OCI-LY1 (cell line): ENCODE measurements at regions not wholly inside any gene's neighbourhood (a gene's known extent, or its start where the extent isn't known, plus 50 kb on each side); places are given as distances from the start of the nearest gene placed in this dataset.

Experiments
- CTCF ChIP-seq: fragments of 200-600 bp; sonication (generic), shearing (Covaris generic); IDR thresholded peaks from 2 replicates; pipeline ENCODE4 v1.5.1; 2017; ENCODE audit warnings: mild to moderate bottlenecking, antibody characterized with exemption, low read length, moderate library complexity, mixed read lengths
- EZH2 ChIP-seq: fragments of 200-600 bp; sonication (generic), shearing (Covaris generic); IDR thresholded peaks from 2 replicates; pipeline ENCODE4 v1.8.0; 2017; ENCODE audit warnings: borderline replicate concordance, mixed run types, mild to moderate bottlenecking, antibody characterized with exemption, low read length, moderate library complexity, mixed read lengths

- TF ChIP-seq CTCF (no peak), EZH2 (no peak)
Observed at GRCh38 chr21:19987671-19988070, 1010.5 kb upstream of the NCAM2 start.
